PFSK-1 (cell line): ENCODE measurements at regions not wholly inside any gene's neighbourhood (a gene's known extent, or its start where the extent isn't known, plus 50 kb on each side); places are given as distances from the start of the nearest gene placed in this dataset.

Source experiments
- FOXP2 ChIP-seq: optimal IDR thresholded peaks from 2 replicates; pipeline ENCODE3; 2011; ENCODE audit warnings: borderline replicate concordance, control low read depth, inconsistent platforms; ENCODE audit not compliant: insufficient read depth; ENCODE audit errors: extremely low read length, extremely low read depth
- POLR2AphosphoS5 ChIP-seq: IDR thresholded peaks from 2 replicates; pipeline ENCODE4 v1.6.1; 2012; ENCODE audit warnings: low read depth, mild to moderate bottlenecking, control low read depth, low read length, moderate library complexity
- REST ChIP-seq, 2 experiments: IDR thresholded peaks; 2 replicates each; pipeline versions ENCODE4 v1.6.1 to v1.8.0; 2011 to 2012; ENCODE audit warnings: low read depth in 2 of 2, low read length in 2 of 2, control low read depth in 1 of 2, inconsistent platforms in 1 of 2, mild to moderate bottlenecking in 1 of 2, moderate library complexity in 1 of 2; ENCODE audit not compliant: insufficient read depth in 1 of 2
- SIN3A ChIP-seq: IDR thresholded peaks from 2 replicates; pipeline ENCODE4 v1.6.1; 2012; ENCODE audit warnings: mild to moderate bottlenecking, low read length, moderate library complexity, borderline replicate concordance; ENCODE audit not compliant: insufficient read depth
- TAF1 ChIP-seq: IDR thresholded peaks from 2 replicates; pipeline ENCODE4 v1.6.1; 2012; ENCODE audit warnings: low read length, control low read depth, borderline replicate concordance; ENCODE audit not compliant: insufficient read depth

GRCh38 chr12:59086126-59086525 lies 165.8 kb upstream of the LRIG3 start:
- TF ChIP-seq REST (IDR thresholded peaks at IDR 0.05; ENCODE audit: insufficient read depth in 1 of 2, low read depth in 2 of 2, low read length in 2 of 2) (no peak), FOXP2 (no peak), SIN3A (no peak), POLR2AphosphoS5 (no peak), TAF1 (no peak)

- TF ChIP-seq TAF1 = no peak
- TF ChIP-seq SIN3A = no peak
- TF ChIP-seq POLR2AphosphoS5 = no peak
- TF ChIP-seq FOXP2 = no peak
- TF ChIP-seq REST (IDR thresholded peaks at IDR 0.05; ENCODE audit: insufficient read depth in 1 of 2, low read depth in 2 of 2, low read length in 2 of 2) = no peak
These were observed 165.4 kb upstream of the LRIG3 start for GRCh38 chr12:59085690-59086089.

GRCh38 chr12:59084511-59085375 lies 164.4 kb upstream of the LRIG3 start:
- TF ChIP-seq SIN3A (no peak), POLR2AphosphoS5 (no peak), TAF1 (no peak), REST (IDR thresholded peaks at IDR 0.05; ENCODE audit: insufficient read depth in 1 of 2, low read depth in 2 of 2, low read length in 2 of 2) (no peak), FOXP2 (no peak)

- no peak for TF ChIP-seq TAF1
These were observed 162.6 kb upstream of the LRIG3 start for GRCh38 chr12:59082952-59083351.

GRCh38 chr12:59080101-59080500 lies 159.8 kb upstream of the LRIG3 start:
- TF ChIP-seq POLR2AphosphoS5 (no peak), REST (IDR thresholded peaks at IDR 0.05; ENCODE audit: insufficient read depth in 1 of 2, low read depth in 2 of 2, low read length in 2 of 2) (no peak)
